Caco-2 (cell line): ENCODE measurements at regions not wholly inside any gene's neighbourhood (a gene's known extent, or its start where the extent isn't known, plus 50 kb on each side); places are given as distances from the start of the nearest gene placed in this dataset.
"Not testable (repeated sequence)": the region's sequence is repeated elsewhere in the genome, so short reads cannot be mapped to it uniquely, and the experiment has no call there.

Source experiments
- BruUV-seq: library from RNA; stranded (reverse); fragments of 400-500 nt; replicated peaks from 2 replicates; lab custom pipeline; 2021; lab: Mats Ljungman, UMichigan
- CTCF ChIA-PET: fragments of 300-600 bp; sonication (Branson Sonifier 250); formaldehyde crosslinking; loops from one replicate; lab custom pipeline; 2022; ENCODE audit warnings: antibody characterized with exemption; lab: Charles Lee
- POLR2A ChIA-PET: fragments of 300-600 bp; sonication (Branson Sonifier 250); formaldehyde crosslinking; loops from one replicate; lab custom pipeline; 2022; ENCODE audit warnings: antibody characterized with exemption; lab: Charles Lee
- DNase-seq, 2 experiments: peaks; one replicate each; pipeline versions ENCODE4 v3.0.0 to v3.0.0-alpha.2; 2020 to 2022
- H3K27me3 ChIP-seq: replicated peaks from 2 replicates; pipeline ENCODE4 v1.6.0; 2011; ENCODE audit warnings: low read length; ENCODE audit not compliant: control insufficient read depth, insufficient read depth
- H3K36me3 ChIP-seq: 2 replicates; pipeline ENCODE4 v1.5.1; 2011; ENCODE audit warnings: low read length; ENCODE audit not compliant: control insufficient read depth, insufficient read depth
- H3K4me1 ChIP-seq: fragments of 250-450 bp; sonication (Bioruptor Pico); 2 replicates; pipeline ENCODE4 v1.5.1; 2020; ENCODE audit warnings: mild to moderate bottlenecking
- H3K4me3 ChIP-seq: 2 replicates; pipeline ENCODE4 v1.5.1; 2011; ENCODE audit warnings: low read depth, mild to moderate bottlenecking, control low read depth, low read length
- H3K9me3 ChIP-seq: fragments of 250-450 bp; sonication (Bioruptor Pico); 2 replicates; pipeline ENCODE4 v1.5.1; 2020; ENCODE audit warnings: mild to moderate bottlenecking, moderate library complexity
- H3K27ac Mint-ChIP-seq: one replicate; pipeline ENCODE4 v1.8.0; 2022; ENCODE audit warnings: mixed read lengths; ENCODE audit not compliant: unreplicated experiment
- H3K27me3 Mint-ChIP-seq: one replicate; pipeline ENCODE4 v1.8.0; 2022; ENCODE audit warnings: mixed read lengths; ENCODE audit not compliant: insufficient read depth, unreplicated experiment
- H3K36me3 Mint-ChIP-seq: one replicate; pipeline ENCODE4 v1.8.0; 2022; ENCODE audit warnings: mild to moderate bottlenecking, mixed read lengths; ENCODE audit not compliant: insufficient read depth, unreplicated experiment
- H3K4me1 Mint-ChIP-seq: one replicate; pipeline ENCODE4 v1.8.0; 2022; ENCODE audit warnings: low read depth, mixed read lengths; ENCODE audit not compliant: unreplicated experiment
- H3K4me3 Mint-ChIP-seq: one replicate; pipeline ENCODE4 v1.8.0; 2022; ENCODE audit warnings: mild to moderate bottlenecking, moderate library complexity, mixed read lengths; ENCODE audit not compliant: unreplicated experiment
- H3K9me3 Mint-ChIP-seq: one replicate; pipeline ENCODE4 v1.8.0; 2022; ENCODE audit warnings: mixed read lengths; ENCODE audit not compliant: unreplicated experiment
- intact Hi-C: fragments of 100-400 bp; cut with micrococcal nuclease; formaldehyde crosslinking; loops from one replicate; pipeline ENCODE4 v1.10.0; 2022; ENCODE audit not compliant: unreplicated experiment
- TF ChIP-seq, protein P1 (sequence below), 2 experiments: fragments of 200-600 bp in 1 of 2; IDR thresholded peaks; 1 replicate in 1 of 2; 2 replicates in 1 of 2; pipeline versions ENCODE4 v1.5.1 to v1.8.0; 2011 to 2022; ENCODE audit warnings: antibody characterized with exemption in 1 of 2, control low read depth in 1 of 2, inconsistent platforms in 1 of 2, low read depth in 1 of 2, low read length in 1 of 2, mild to moderate bottlenecking in 1 of 2, moderate library complexity in 1 of 2; ENCODE audit not compliant: insufficient read depth in 1 of 2, severe bottlenecking in 1 of 2, unreplicated experiment in 1 of 2

DNA sequence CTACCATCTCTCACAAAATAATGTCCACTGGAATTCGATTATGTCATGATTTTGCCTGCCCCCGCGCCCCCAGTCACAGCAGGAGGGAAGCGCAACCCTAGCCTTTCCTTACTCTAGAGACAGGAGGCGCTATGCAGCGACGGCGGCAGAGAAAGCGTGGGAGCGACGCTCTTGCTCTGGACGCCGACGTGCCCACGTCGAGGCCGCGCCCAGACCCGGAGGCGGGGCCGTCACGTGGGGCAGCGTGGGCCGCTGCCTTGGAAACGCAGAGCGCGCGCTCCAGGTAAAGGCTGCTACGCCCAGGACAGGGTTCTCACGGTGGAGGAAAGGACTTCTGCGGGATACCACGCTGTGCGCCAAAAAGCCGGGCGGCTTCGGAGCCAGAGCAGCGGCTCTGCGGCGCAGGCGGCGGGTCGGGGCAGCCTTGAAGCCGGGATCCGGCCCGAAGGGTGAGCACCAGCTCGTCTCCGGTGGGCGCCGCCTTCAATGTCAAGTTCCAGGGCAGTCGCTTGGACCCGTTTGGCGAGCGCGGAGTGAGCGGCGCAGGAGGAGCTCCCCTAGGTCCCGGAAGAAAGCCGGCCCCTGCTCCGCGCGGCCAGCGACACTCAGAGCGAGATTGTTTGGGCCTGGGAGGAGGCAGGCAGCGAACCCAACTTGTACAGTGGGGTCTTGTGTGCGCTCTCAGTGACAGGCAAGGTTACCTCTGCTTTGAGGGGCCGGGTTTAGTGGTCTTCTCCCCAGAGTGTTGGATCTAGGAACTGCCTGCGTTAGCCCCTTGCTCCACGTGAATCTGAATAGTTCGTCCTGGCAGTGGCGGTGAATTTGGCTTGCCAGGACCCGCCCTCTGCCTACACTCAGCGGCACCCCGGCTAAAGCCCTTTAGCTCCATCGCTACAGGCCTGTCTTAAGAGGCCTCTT is 121.7 kb downstream of the MRPL57 start:
- Histone ChIP-seq H3K36me3 (no peaks in the 10 kb centered on the region), H3K4me3 (peak overlapping the region; percentile 88), H3K27me3 (no peaks in the 10 kb centered on the region), H3K9me3 (no peaks in the 10 kb centered on the region), H3K4me1 (no peaks in the 10 kb centered on the region; the same call in 1 of the 2 replicates)
- BruUV-seq: no TSS peak
- peak overlapping the region; percentile 73 for H3K27ac Mint-ChIP-seq
- peaks cover 6% of the 10 kb centered on the region for H3K36me3 Mint-ChIP-seq
- peaks cover 14% of the 10 kb centered on the region for H3K4me1 Mint-ChIP-seq
- DNase-seq: peak; percentile 88 to 92
- intact Hi-C loops: loop anchor here (1.0 to 10.0 kb wide), 3 partner anchors 28 to 181 kb away; no protein-coding TSS in a partner anchor
- ChIA-PET POLR2A (interaction anchor here (1.0 kb wide), 1 partner anchor 161 kb away, joined by 5 read pairs; the partner anchor contains the start of gene ZDHHC20), CTCF (interaction anchor here (0.5 to 2.8 kb wide), 8 partner anchors 10 to 358 kb away, joined by 3 to 16 read pairs (median 4); partner anchors contain the start of genes MRPL57 and SKA3)
- no peaks in the 10 kb centered on the region for H3K27me3 Mint-ChIP-seq
- peak overlapping the region; percentile 90 for H3K4me3 Mint-ChIP-seq
- TF ChIP-seq, protein P1, sequence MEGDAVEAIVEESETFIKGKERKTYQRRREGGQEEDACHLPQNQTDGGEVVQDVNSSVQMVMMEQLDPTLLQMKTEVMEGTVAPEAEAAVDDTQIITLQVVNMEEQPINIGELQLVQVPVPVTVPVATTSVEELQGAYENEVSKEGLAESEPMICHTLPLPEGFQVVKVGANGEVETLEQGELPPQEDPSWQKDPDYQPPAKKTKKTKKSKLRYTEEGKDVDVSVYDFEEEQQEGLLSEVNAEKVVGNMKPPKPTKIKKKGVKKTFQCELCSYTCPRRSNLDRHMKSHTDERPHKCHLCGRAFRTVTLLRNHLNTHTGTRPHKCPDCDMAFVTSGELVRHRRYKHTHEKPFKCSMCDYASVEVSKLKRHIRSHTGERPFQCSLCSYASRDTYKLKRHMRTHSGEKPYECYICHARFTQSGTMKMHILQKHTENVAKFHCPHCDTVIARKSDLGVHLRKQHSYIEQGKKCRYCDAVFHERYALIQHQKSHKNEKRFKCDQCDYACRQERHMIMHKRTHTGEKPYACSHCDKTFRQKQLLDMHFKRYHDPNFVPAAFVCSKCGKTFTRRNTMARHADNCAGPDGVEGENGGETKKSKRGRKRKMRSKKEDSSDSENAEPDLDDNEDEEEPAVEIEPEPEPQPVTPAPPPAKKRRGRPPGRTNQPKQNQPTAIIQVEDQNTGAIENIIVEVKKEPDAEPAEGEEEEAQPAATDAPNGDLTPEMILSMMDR (IDR thresholded peaks at IDR 0.05; ENCODE audit: insufficient read depth in 1 of 2, low read depth in 1 of 2, low read length in 1 of 2, severe bottlenecking in 1 of 2, unreplicated experiment in 1 of 2): peak; percentile 80 to 95
- H3K9me3 Mint-ChIP-seq: no peaks in the 10 kb centered on the region

DNA sequence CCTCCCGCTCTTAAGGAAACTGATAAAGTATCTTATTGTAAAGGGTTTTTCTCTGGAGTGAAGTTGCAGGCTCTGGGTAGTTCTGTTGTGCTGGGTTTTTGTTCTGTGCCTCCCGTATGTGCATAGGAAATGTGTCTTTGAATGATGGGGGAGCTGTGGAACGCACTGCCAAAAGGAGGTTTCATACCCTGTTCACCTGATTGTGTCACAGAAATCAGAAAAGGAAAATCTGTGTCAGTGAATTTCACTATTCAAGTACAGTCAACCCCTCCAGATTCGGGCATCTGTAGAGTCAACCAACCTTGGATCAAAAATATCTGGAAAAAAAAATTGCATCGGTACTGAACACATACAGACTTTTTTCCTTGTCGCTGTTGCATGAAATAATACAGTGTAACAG is 127.8 kb downstream of the MRPL57 start:
- TF ChIP-seq, protein P1 (IDR thresholded peaks at IDR 0.05; ENCODE audit: insufficient read depth in 1 of 2, low read depth in 1 of 2, low read length in 1 of 2, severe bottlenecking in 1 of 2, unreplicated experiment in 1 of 2): no peak
- no peaks in the 10 kb centered on the region; the same call in 1 of the 2 replicates for H3K4me1 ChIP-seq
- DNase-seq: no peak
- POLR2A ChIA-PET: no interaction called here
- Mint-ChIP-seq H3K27ac (no peak overlapping the region), H3K36me3 (no peaks in the 10 kb centered on the region), H3K27me3 (no peaks in the 10 kb centered on the region), H3K4me1 (peaks cover 2% of the 10 kb centered on the region), H3K4me3 (no peak overlapping the region), H3K9me3 (no peaks in the 10 kb centered on the region)
- H3K27me3 ChIP-seq: no peaks in the 10 kb centered on the region
- no peak overlapping the region for H3K4me3 ChIP-seq
- CTCF ChIA-PET: no interaction called here
- H3K36me3 ChIP-seq: no peaks in the 10 kb centered on the region
- intact Hi-C loops: no loop called here
- no peaks in the 10 kb centered on the region for H3K9me3 ChIP-seq
- no TSS peak for BruUV-seq

DNA sequence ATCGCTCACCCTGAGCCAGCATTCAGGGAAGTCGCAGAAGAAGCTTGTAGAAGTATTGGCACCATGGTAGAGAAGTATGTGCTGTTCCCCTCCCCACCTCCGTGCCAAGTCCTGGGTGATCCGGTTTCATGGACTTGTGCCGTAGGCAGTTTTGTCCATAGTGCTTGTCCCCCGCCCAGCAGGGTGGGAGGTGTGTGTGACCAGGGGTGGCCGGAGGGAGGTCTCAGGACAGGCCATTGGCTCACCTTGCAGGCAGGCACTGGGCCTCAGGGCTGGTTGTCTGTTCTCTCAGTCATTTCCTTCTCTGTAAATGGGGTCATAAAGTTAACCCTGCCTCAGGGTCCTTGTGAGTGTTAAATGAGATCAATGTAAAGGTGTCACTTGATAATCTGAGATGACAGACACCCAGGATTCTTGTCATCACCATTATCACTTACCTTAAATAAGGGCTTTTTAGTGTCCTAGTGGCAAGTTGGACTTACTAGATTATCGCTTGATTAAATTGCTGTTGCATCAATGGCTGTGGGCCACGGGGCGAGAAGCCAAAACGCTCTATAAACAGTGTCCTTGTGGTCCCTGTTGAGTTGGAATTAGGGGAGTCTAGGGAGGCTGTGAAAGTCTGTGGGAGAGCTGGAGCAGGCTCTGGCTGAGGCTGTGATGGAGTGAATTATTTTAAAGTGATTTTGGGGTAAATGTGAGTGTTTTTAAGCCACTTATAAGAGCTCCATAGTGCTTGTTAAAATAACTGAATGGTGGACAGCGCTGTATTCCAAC is 130.0 kb downstream of the MRPL57 start:
- H3K4me1 Mint-ChIP-seq, H3K36me3 Mint-ChIP-seq, H3K27me3 Mint-ChIP-seq, DNase-seq, H3K9me3 ChIP-seq, H3K4me1 ChIP-seq, H3K36me3 ChIP-seq, H3K27me3 ChIP-seq, BruUV-seq, intact Hi-C loops, H3K27ac Mint-ChIP-seq, H3K4me3 Mint-ChIP-seq, H3K4me3 ChIP-seq, H3K9me3 Mint-ChIP-seq, CTCF ChIA-PET: not testable (repeated sequence)
- POLR2A ChIA-PET: interaction anchor here (0.6 kb wide), 1 partner anchor 10 kb away, joined by 6 read pairs; no protein-coding TSS in a partner anchor

DNA sequence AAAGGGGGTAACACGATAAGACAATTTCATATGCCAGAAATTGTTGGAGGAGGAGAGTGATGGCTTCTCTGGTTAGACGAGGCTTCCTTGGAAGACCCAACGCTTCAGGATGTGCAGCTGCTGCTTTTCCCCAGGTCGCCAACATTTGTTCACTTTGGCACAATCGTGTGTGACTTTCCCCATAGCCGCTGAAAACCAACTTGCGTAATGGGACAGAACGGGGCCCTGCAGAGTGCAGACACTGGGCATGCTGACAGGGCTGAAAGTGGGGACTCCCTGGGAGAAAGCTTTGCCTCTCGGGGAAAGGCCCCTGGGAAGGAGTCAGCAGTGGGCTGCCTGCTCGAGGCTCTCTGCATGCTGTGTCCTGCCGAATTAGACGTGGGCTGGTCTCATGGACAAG is 130.7 kb downstream of the MRPL57 start:
- CTCF ChIA-PET, H3K4me3 Mint-ChIP-seq, BruUV-seq, H3K27me3 ChIP-seq, H3K36me3 Mint-ChIP-seq, H3K36me3 ChIP-seq, H3K9me3 ChIP-seq, H3K4me3 ChIP-seq, H3K27ac Mint-ChIP-seq, H3K4me1 Mint-ChIP-seq, H3K27me3 Mint-ChIP-seq, POLR2A ChIA-PET, intact Hi-C loops, H3K4me1 ChIP-seq, DNase-seq, H3K9me3 Mint-ChIP-seq: not testable (repeated sequence)
